Inflammatory macrophage (primary cell): ENCODE measurements at regions not wholly inside any gene's neighbourhood (a gene's known extent, or its start where the extent isn't known, plus 50 kb on each side); places are given as distances from the start of the nearest gene placed in this dataset.
"Not testable (repeated sequence)": the region's sequence is repeated elsewhere in the genome, so short reads cannot be mapped to it uniquely, and the experiment has no call there.

ENCODE experiments used
- DNase-seq, 2 donors: peaks; one replicate each; pipeline ENCODE4 v3.0.0-alpha.2; 2020 to 2022

- DNase-seq = not testable (repeated sequence)
These were observed 53.1 kb upstream of the HUNK start for GRCh38 chr21:31819692-31820091.

GRCh38 chr21:31814356-31814755 is 58.5 kb upstream of the HUNK start:
- DNase-seq = not testable (repeated sequence)

- no peak for DNase-seq
These were observed 59.0 kb upstream of the HUNK start for GRCh38 chr21:31813862-31814261.

- DNase-seq = no peak
These were observed 68.8 kb upstream of the HUNK start for GRCh38 chr21:31804008-31804394.

GRCh38 chr21:31803039-31804007 is 69.5 kb upstream of the HUNK start:
- DNase-seq = no peak

GRCh38 chr21:31802331-31802730 is 70.4 kb upstream of the SCAF4 start:
- DNase-seq = no peak

GRCh38 chr21:31801551-31802219 is 69.8 kb upstream of the SCAF4 start:
- no peak for DNase-seq

GRCh38 chr21:31798842-31799704 is 67.2 kb upstream of the SCAF4 start:
- DNase-seq = no peak

GRCh38 chr21:31795992-31796391 is 64.1 kb upstream of the SCAF4 start:
- DNase-seq = no peak

GRCh38 chr21:31790420-31790819 is 58.5 kb upstream of the SCAF4 start:
- not testable (repeated sequence) for DNase-seq

GRCh38 chr21:31788581-31788980 is 56.7 kb upstream of the SCAF4 start:
- no peak for DNase-seq

GRCh38 chr21:31787691-31788090 is 55.8 kb upstream of the SCAF4 start:
- not testable (repeated sequence) for DNase-seq

- no peak for DNase-seq
These were observed 54.4 kb upstream of the SCAF4 start for GRCh38 chr21:31786164-31786920.

- DNase-seq = peak; percentile 58 to 68
These were observed 53.6 kb upstream of the SCAF4 start for GRCh38 chr21:31785237-31786163.

GRCh38 chr21:31781737-31782136 is 49.8 kb upstream of the SCAF4 start:
- DNase-seq = peak; percentile 64 to 74
